ENCODE measurements at regions not wholly inside any gene's neighbourhood (a gene's known extent, or its start where the extent isn't known, plus 50 kb on each side); places are given as distances from the start of the nearest gene placed in this dataset.

GRCh38 chr13:34777089-34777913 lies 164.8 kb upstream of the NBEA start:
- Histone ChIP-seq H3K27ac (ENCODE audit: extremely low read depth, low read depth, low read length) (no peak overlapping the region), H3K4me3 (ENCODE audit: low read depth, low read length) (no peak overlapping the region), H3K9me3 (ENCODE audit: control insufficient read depth, insufficient read depth, low read depth, low read length) (no peaks in the 10 kb centered on the region), H3K4me1 (ENCODE audit: control insufficient read depth, insufficient read depth, low read length) (no peaks in the 10 kb centered on the region), H3K36me3 (ENCODE audit: control insufficient read depth in 2 of 2, insufficient read depth in 1 of 2, low read length in 2 of 2) (no peaks in the 10 kb centered on the region)
- TF ChIP-seq ZBTB21 (tag by site-specific recombination; IDR thresholded peaks at IDR 0.05) = no peak
- ChIA-PET POLR2A (no interaction called here), CTCF (no interaction called here)

- POLR2A ChIA-PET = no interaction called here
Observed at GRCh38 chr13:34777914-34778303, 164.2 kb upstream of the NBEA start.

DNA sequence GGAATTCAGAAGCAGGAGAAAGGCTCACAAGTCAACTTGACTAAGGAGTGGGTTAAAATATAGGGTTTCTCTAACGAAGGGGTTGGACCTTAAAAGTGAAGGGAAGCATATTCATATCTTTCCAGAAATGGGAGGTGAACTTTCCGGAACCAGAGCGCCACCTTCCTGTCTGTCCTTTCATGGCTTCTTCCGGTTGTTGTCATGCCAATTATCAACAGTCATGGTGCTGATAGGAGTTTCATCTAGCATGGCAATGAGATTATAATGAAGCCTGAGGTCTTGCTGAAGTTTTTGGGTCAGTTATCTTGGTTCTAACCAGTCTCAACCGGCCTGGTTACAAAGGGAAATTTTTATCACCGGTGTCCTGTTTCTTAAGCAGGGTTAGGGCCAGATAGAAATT lies 162.9 kb upstream of the NBEA start:
- H3K27ac ChIP-seq (ENCODE audit: extremely low read depth, low read depth, low read length) = no peak overlapping the region
- ChIA-PET CTCF (no interaction called here), POLR2A (no interaction called here)
- no peak overlapping the region for H3K4me3 ChIP-seq (ENCODE audit: low read depth, low read length)
- no peaks in the 10 kb centered on the region for H3K9me3 ChIP-seq (ENCODE audit: control insufficient read depth, insufficient read depth, low read depth, low read length)
- H3K4me1 ChIP-seq (ENCODE audit: control insufficient read depth, insufficient read depth, low read length) = no peaks in the 10 kb centered on the region
- H3K36me3 ChIP-seq (ENCODE audit: control insufficient read depth in 2 of 2, insufficient read depth in 1 of 2, low read length in 2 of 2) = no peaks in the 10 kb centered on the region
- TF ChIP-seq ZNF530 (tag by site-specific recombination; IDR thresholded peaks at IDR 0.05; ENCODE audit: low read depth) (no peak), OSR2 (tag by site-specific recombination; IDR thresholded peaks at IDR 0.05) (no peak)

More at GRCh38 chr13:34777914-34778303, 164.2 kb upstream of the NBEA start:
- no peak overlapping the region for H3K4me3 ChIP-seq (ENCODE audit: low read depth, low read length)
- H3K4me1 ChIP-seq (ENCODE audit: control insufficient read depth, insufficient read depth, low read length) = no peaks in the 10 kb centered on the region
- TF ChIP-seq KLF9 (tag by site-specific recombination; IDR thresholded peaks at IDR 0.05; ENCODE audit: low read depth) (no peak), ZNF707 (tag by site-specific recombination; IDR thresholded peaks at IDR 0.05) (no peak), ZNF48 (tag by site-specific recombination; IDR thresholded peaks at IDR 0.05) (no peak), ZNF660 (tag by site-specific recombination; IDR thresholded peaks at IDR 0.05) (no peak), ZNF132 (tag by site-specific recombination; IDR thresholded peaks at IDR 0.05; ENCODE audit: borderline replicate concordance) (no peak), KLF7 (tag by site-specific recombination; IDR thresholded peaks at IDR 0.05; ENCODE audit: borderline replicate concordance) (no peak)
- TF ChIP-seq, protein P1, sequence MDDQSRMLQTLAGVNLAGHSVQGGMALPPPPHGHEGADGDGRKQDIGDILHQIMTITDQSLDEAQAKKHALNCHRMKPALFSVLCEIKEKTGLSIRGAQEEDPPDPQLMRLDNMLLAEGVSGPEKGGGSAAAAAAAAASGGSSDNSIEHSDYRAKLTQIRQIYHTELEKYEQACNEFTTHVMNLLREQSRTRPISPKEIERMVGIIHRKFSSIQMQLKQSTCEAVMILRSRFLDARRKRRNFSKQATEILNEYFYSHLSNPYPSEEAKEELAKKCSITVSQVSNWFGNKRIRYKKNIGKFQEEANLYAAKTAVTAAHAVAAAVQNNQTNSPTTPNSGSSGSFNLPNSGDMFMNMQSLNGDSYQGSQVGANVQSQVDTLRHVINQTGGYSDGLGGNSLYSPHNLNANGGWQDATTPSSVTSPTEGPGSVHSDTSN (CRISPR knock-in tag; IDR thresholded peaks at IDR 0.05) = no peak
- no peak overlapping the region for H3K27ac ChIP-seq (ENCODE audit: extremely low read depth, low read depth, low read length)
- CTCF ChIA-PET = no interaction called here
- H3K9me3 ChIP-seq (ENCODE audit: control insufficient read depth, insufficient read depth, low read depth, low read length) = no peaks in the 10 kb centered on the region
- no peaks in the 10 kb centered on the region for H3K36me3 ChIP-seq (ENCODE audit: control insufficient read depth in 2 of 2, insufficient read depth in 1 of 2, low read length in 2 of 2)

- no peak overlapping the region for H3K27ac ChIP-seq (ENCODE audit: extremely low read depth, low read depth, low read length)
- POLR2A ChIA-PET = no interaction called here
- no peaks in the 10 kb centered on the region for H3K4me1 ChIP-seq (ENCODE audit: control insufficient read depth, insufficient read depth, low read length)
- CTCF ChIA-PET = no interaction called here
- H3K36me3 ChIP-seq (ENCODE audit: control insufficient read depth in 2 of 2, insufficient read depth in 1 of 2, low read length in 2 of 2) = no peaks in the 10 kb centered on the region
- H3K9me3 ChIP-seq (ENCODE audit: control insufficient read depth, insufficient read depth, low read depth, low read length) = no peaks in the 10 kb centered on the region
- no peak overlapping the region for H3K4me3 ChIP-seq (ENCODE audit: low read depth, low read length)
- no peak for TF ChIP-seq ZBTB44 (tag by site-specific recombination; IDR thresholded peaks at IDR 0.05)
- TF ChIP-seq ZNF24 (tag by site-specific recombination; IDR thresholded peaks at IDR 0.05) = no peak
- no peak for TF ChIP-seq ZNF513 (tag by site-specific recombination; IDR thresholded peaks at IDR 0.05)
- TF ChIP-seq ZNF350 (tag by site-specific recombination; IDR thresholded peaks at IDR 0.05) = no peak
- TF ChIP-seq MEIS1 (CRISPR knock-in tag; IDR thresholded peaks at IDR 0.05; ENCODE audit: borderline replicate concordance) = no peak
- no peak for TF ChIP-seq ZNF624 (tag by site-specific recombination; IDR thresholded peaks at IDR 0.05)
- TF ChIP-seq, protein P2, sequence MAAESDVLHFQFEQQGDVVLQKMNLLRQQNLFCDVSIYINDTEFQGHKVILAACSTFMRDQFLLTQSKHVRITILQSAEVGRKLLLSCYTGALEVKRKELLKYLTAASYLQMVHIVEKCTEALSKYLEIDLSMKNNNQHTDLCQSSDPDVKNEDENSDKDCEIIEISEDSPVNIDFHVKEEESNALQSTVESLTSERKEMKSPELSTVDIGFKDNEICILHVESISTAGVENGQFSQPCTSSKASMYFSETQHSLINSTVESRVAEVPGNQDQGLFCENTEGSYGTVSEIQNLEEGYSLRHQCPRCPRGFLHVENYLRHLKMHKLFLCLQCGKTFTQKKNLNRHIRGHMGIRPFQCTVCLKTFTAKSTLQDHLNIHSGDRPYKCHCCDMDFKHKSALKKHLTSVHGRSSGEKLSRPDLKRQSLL (tag by site-specific recombination; IDR thresholded peaks at IDR 0.05) = no peak
- TF ChIP-seq, protein P3, sequence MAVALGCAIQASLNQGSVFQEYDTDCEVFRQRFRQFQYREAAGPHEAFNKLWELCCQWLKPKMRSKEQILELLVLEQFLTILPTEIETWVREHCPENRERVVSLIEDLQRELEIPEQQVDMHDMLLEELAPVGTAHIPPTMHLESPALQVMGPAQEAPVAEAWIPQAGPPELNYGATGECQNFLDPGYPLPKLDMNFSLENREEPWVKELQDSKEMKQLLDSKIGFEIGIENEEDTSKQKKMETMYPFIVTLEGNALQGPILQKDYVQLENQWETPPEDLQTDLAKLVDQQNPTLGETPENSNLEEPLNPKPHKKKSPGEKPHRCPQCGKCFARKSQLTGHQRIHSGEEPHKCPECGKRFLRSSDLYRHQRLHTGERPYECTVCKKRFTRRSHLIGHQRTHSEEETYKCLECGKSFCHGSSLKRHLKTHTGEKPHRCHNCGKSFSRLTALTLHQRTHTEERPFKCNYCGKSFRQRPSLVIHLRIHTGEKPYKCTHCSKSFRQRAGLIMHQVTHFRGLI (tag by site-specific recombination; IDR thresholded peaks at IDR 0.05) = no peak
- TF ChIP-seq, protein P4, sequence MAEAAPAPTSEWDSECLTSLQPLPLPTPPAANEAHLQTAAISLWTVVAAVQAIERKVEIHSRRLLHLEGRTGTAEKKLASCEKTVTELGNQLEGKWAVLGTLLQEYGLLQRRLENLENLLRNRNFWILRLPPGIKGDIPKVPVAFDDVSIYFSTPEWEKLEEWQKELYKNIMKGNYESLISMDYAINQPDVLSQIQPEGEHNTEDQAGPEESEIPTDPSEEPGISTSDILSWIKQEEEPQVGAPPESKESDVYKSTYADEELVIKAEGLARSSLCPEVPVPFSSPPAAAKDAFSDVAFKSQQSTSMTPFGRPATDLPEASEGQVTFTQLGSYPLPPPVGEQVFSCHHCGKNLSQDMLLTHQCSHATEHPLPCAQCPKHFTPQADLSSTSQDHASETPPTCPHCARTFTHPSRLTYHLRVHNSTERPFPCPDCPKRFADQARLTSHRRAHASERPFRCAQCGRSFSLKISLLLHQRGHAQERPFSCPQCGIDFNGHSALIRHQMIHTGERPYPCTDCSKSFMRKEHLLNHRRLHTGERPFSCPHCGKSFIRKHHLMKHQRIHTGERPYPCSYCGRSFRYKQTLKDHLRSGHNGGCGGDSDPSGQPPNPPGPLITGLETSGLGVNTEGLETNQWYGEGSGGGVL (tag by site-specific recombination; IDR thresholded peaks at IDR 0.05) = no peak
Observed at GRCh38 chr13:34793301-34793700, 148.8 kb upstream of the NBEA start.
